Liver (tissue), 8 donors: ENCODE measurements at regions not wholly inside any gene's neighbourhood (a gene's known extent, or its start where the extent isn't known, plus 50 kb on each side); places are given as distances from the start of the nearest gene placed in this dataset.

ENCODE experiments used
- DNase-seq: peaks from one replicate; pipeline ENCODE4 v3.0.0-alpha.2; 2017; ENCODE audit warnings: low spot score
- H3K27ac ChIP-seq, 2 donors: one replicate each; pipeline ENCODE4 v1.7.0; 2013; ENCODE audit warnings: inconsistent platforms in 2 of 2, low read length in 2 of 2, control low read depth in 1 of 2, low read depth in 1 of 2, mild to moderate bottlenecking in 1 of 2
- H3K27me3 ChIP-seq, 4 donors: one replicate each; pipeline versions ENCODE4 v1.6.1 to v1.7.0; 2013; ENCODE audit warnings: low read length in 3 of 4, inconsistent platforms in 1 of 4, mild to moderate bottlenecking in 1 of 4, moderate library complexity in 1 of 4; ENCODE audit not compliant: control insufficient read depth in 4 of 4, insufficient read depth in 4 of 4
- H3K36me3 ChIP-seq, 4 donors: one replicate each; pipeline versions ENCODE4 v1.6.1 to v1.7.0; 2013; ENCODE audit warnings: low read length in 3 of 4, mild to moderate bottlenecking in 3 of 4, low read depth in 1 of 4, moderate library complexity in 1 of 4; ENCODE audit not compliant: control insufficient read depth in 4 of 4, insufficient read depth in 3 of 4
- H3K4me1 ChIP-seq, 4 donors: one replicate each; pipeline versions ENCODE4 v1.6.1 to v1.7.0; 2013; ENCODE audit warnings: low read length in 3 of 4, mild to moderate bottlenecking in 3 of 4, moderate library complexity in 1 of 4; ENCODE audit not compliant: control insufficient read depth in 4 of 4, insufficient read depth in 4 of 4
- H3K4me3 ChIP-seq, 3 donors: one replicate each; pipeline versions ENCODE4 v1.6.1 to v1.7.0; 2013; ENCODE audit warnings: low read length in 3 of 3, control low read depth in 1 of 3, low read depth in 1 of 3, mild to moderate bottlenecking in 1 of 3
- H3K9ac ChIP-seq, 2 donors: one replicate each; pipeline ENCODE4 v1.7.0; 2013; ENCODE audit warnings: low read length in 2 of 2, mild to moderate bottlenecking in 2 of 2, moderate library complexity in 2 of 2, control low read depth in 1 of 2, low read depth in 1 of 2
- H3K9me3 ChIP-seq, 4 donors: one replicate each; pipeline versions ENCODE4 v1.6.1 to v1.7.0; 2013; ENCODE audit warnings: low read length in 3 of 4; ENCODE audit not compliant: control insufficient read depth in 4 of 4
- CTCF ChIP-seq: fragments of 150-350 bp; IDR thresholded peaks from 2 replicates; pipeline ENCODE4 v1.5.1; 2017; ENCODE audit warnings: improper control_type of control experiment, low read depth, low read length; ENCODE audit not compliant: missing input control
- EGR1 ChIP-seq, 2 donors: IDR thresholded peaks; 2 replicates each; pipeline ENCODE4 v1.6.1; 2016 to 2018; ENCODE audit warnings: antibody characterized with exemption in 2 of 2, low read depth in 2 of 2
- FOXA1 ChIP-seq: IDR thresholded peaks from 2 replicates; pipeline ENCODE4 v1.6.1; 2016; ENCODE audit warnings: antibody characterized with exemption
- HNF4A ChIP-seq, 2 donors: conservative IDR thresholded peaks; 2 replicates each; pipeline ENCODE4 v1.6.1; 2016; ENCODE audit warnings: antibody characterized with exemption in 2 of 2, mild to moderate bottlenecking in 2 of 2
- HNF4G ChIP-seq: IDR thresholded peaks from 2 replicates; pipeline ENCODE4 v1.6.1; 2016; ENCODE audit warnings: antibody characterized with exemption
- JUND ChIP-seq, 2 donors: IDR thresholded peaks; 2 replicates each; pipeline ENCODE4 v1.6.1; 2016; ENCODE audit warnings: antibody characterized with exemption in 2 of 2
- NR2F2 ChIP-seq: IDR thresholded peaks from 2 replicates; pipeline ENCODE4 v1.6.1; 2016; ENCODE audit warnings: antibody characterized with exemption
- RAD21 ChIP-seq, 2 donors: IDR thresholded peaks; 2 replicates each; pipeline ENCODE4 v1.6.1; 2016; ENCODE audit warnings: antibody characterized with exemption in 2 of 2, mild to moderate bottlenecking in 2 of 2
- REST ChIP-seq: IDR thresholded peaks from 2 replicates; pipeline ENCODE4 v1.6.1; 2016; ENCODE audit warnings: antibody characterized with exemption, mild to moderate bottlenecking
- RXRA ChIP-seq, 2 donors: IDR thresholded peaks; 2 replicates each; pipeline ENCODE4 v1.6.1; 2017 to 2018; ENCODE audit warnings: antibody characterized with exemption in 2 of 2, mild to moderate bottlenecking in 1 of 2
- TAF1 ChIP-seq: conservative IDR thresholded peaks from 2 replicates; pipeline ENCODE4 v1.6.1; 2016; ENCODE audit warnings: antibody characterized with exemption, mild to moderate bottlenecking
- YY1 ChIP-seq: IDR thresholded peaks from 2 replicates; pipeline ENCODE4 v1.6.1; 2016; ENCODE audit warnings: antibody characterized with exemption, mild to moderate bottlenecking
- ZBTB33 ChIP-seq: IDR thresholded peaks from 2 replicates; pipeline ENCODE4 v1.6.1; 2016; ENCODE audit warnings: antibody characterized with exemption
- WGBS: extraction: QIAGEN DNeasy Blood & Tissue Kit; methylation state at CpG from one replicate; pipeline ENCODE4 v1.1.7; 2013; 5-methylcytosine and 5-hydroxymethylcytosine counted together
- TF ChIP-seq, protein P1 (sequence below): IDR thresholded peaks from 2 replicates; pipeline ENCODE4 v1.6.1; 2016; ENCODE audit warnings: antibody characterized with exemption
- donor health status: healthy.
- donor health status: healthy.
- donor health status: healthy.
- donor health status: healthy.
- donor health status: healthy.

DNA sequence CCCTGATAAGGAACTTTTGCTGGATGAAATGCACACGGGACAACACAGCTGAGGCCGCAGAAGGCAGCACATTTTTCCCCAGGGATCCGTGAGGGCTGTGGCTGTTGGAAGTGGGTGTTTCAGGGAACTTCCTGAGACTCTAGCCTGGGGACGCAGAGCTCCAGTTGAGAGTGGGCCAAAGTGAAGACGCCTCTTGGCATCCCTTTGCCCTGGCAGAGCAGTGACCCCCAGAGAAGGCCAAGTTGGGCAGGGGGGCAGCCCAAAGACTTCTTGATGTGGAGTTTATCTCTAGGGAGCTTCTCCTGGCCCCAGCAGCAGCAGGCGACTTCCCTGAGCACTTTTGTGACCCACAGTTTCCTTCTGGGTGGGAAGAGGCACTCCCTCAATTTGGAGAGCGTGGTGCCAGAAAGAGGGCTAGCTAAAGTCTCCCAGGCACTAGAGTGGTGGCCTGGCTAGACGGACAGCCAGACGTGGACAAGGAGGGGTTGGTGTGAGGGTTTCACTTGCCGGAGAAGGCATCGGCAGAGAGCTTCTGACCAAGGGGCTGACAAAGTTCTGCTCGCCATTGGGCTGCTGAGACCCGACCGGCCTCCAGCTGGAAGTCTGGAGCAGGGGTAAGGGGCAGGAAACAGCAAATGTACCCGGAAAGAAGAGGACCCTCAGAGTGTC, 108.8 kb downstream of the ACKR3 start:
- Histone ChIP-seq H3K27me3 (no peaks in the 10 kb centered on the region), H3K36me3 (no peaks in the 10 kb centered on the region), H3K9me3 (no peaks in the 10 kb centered on the region), H3K4me1 (no peaks in the 10 kb centered on the region), H3K27ac (no peak overlapping the region), H3K4me3 (no peak overlapping the region), H3K9ac (no peak overlapping the region)
- DNase-seq, result no peak
- TF ChIP-seq ZBTB33 (no peak), FOXA1 (no peak), RXRA (IDR thresholded peaks at IDR 0.05) (no peak), YY1 (no peak), TAF1 (no peak), EGR1 (IDR thresholded peaks at IDR 0.05; ENCODE audit: low read depth in 2 of 2) (no peak), HNF4G (no peak), REST (no peak), JUND (IDR thresholded peaks at IDR 0.05) (no peak), RAD21 (IDR thresholded peaks at IDR 0.05) (no peak)
- TF ChIP-seq, protein P1, sequence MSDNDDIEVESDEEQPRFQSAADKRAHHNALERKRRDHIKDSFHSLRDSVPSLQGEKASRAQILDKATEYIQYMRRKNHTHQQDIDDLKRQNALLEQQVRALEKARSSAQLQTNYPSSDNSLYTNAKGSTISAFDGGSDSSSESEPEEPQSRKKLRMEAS, result no peak
- 91% methylated on average over 15 of the region's 15 CpGs for WGBS

DNA sequence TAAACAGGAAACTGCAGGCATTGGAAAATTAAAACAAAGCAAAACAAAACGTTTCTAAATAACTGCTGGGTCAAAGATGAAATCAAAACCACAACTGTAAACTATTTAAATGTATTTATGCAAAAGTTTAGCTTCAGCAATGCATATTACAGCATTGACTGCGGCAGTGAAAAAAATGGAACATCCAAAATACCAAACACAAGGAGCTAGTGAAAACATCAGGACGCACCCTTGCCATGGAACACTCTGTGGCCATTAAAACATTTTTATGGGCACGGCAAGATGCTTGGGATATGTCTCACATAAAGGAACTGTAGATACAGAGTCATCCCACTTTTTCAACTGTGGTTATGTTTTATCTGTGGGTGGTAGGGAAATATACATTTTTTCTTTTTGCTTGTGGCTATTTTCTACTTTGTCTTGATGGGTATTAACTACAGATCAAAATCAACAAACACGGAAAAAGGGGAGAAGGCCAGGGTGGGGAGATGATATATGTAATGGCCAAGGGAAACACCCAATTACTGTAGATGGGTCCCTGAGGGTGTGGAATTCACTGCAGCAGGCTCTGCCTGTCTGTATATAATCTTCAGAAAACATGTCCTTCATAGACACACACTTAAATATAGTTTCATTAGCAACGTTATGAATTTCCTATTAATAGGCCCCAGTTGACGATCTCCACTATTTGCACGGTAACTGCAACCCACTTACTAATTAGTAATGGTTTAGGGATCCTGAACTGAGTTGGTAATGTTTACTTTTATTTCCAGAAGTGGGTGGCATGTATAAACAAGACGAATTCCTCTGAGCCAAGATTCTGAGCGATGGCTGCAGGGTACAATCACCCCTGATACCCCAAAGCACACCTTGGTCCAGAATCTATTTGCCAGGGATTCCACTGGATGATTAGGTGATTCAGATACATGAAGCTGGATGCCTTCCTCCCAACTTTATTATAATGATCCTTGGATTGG, 110.5 kb downstream of the ACKR3 start:
- H3K27me3 ChIP-seq, result no peaks in the 10 kb centered on the region
- WGBS, result 76% methylated on average over 10 of the region's 10 CpGs
- no peak for DNase-seq

More for the DNA sequence above, 110.5 kb downstream of the ACKR3 start:
- H3K9ac ChIP-seq, result no peak overlapping the region
- no peaks in the 10 kb centered on the region for H3K9me3 ChIP-seq
- H3K4me1 ChIP-seq, result no peaks in the 10 kb centered on the region
- TF ChIP-seq RXRA (IDR thresholded peaks at IDR 0.05) (no peak), NR2F2 (no peak), CTCF (no peak), REST (no peak), HNF4A (conservative IDR thresholded peaks at IDR 0.05) (no peak), YY1 (no peak)
- H3K27ac ChIP-seq, result no peak overlapping the region
- no peaks in the 10 kb centered on the region for H3K36me3 ChIP-seq
- no peak overlapping the region for H3K4me3 ChIP-seq
